ENCODE measurements at regions not wholly inside any gene's neighbourhood (a gene's known extent, or its start where the extent isn't known, plus 50 kb on each side); places are given as distances from the start of the nearest gene placed in this dataset.

GRCh38 chr13:81319351-81319750, 978.4 kb upstream of the SPRY2 start:
- TF ChIP-seq CTCF (IDR thresholded peaks at IDR 0.05; ENCODE audit: low read depth, low read length) (no peak), POLR2A (IDR thresholded peaks at IDR 0.05; ENCODE audit: extremely low read depth, insufficient read length) (no peak), MYC (IDR thresholded peaks at IDR 0.05; ENCODE audit: low read depth, low read length) (no peak)
